Right lobe of liver (tissue), 6 donors: ENCODE measurements at regions not wholly inside any gene's neighbourhood (a gene's known extent, or its start where the extent isn't known, plus 50 kb on each side); places are given as distances from the start of the nearest gene placed in this dataset.

ENCODE experiments used
- ATAC-seq, 4 donors: fragments of 200-7000 bp; cut with Tn5 transposase; one replicate each; pipeline ENCODE4 v1.9.1; 2020; ENCODE audit warnings: mild to moderate bottlenecking in 4 of 4, moderate library complexity in 4 of 4
- DNase-seq, 3 donors: peaks; one replicate each; pipeline ENCODE4 v3.0.0-alpha.2; 2020
- H3K27ac ChIP-seq, 3 donors: fragments of 200-600 bp; one replicate each; pipeline ENCODE4 v1.8.0; 2022
- H3K27me3 ChIP-seq, 2 donors: fragments of 200-600 bp; one replicate each; pipeline ENCODE4 v1.8.0; 2022
- H3K36me3 ChIP-seq, 4 donors: fragments of 200-600 bp; sonication (generic) in 1 of 4; one replicate each; pipeline versions ENCODE4 v1.5.1 to v1.8.0; 2017 to 2022; ENCODE audit warnings: control low read depth in 1 of 4
- H3K4me1 ChIP-seq, 4 donors: fragments of 200-600 bp; sonication (generic) in 1 of 4; one replicate each; pipeline versions ENCODE4 v1.5.1 to v1.8.0; 2017 to 2022; ENCODE audit warnings: control low read depth in 1 of 4
- H3K4me3 ChIP-seq, 3 donors: fragments of 200-600 bp; one replicate each; pipeline ENCODE4 v1.8.0; 2022
- H3K9me3 ChIP-seq, 4 donors: fragments of 200-600 bp; sonication (generic) in 1 of 4; one replicate each; pipeline versions ENCODE4 v1.5.1 to v1.8.0; 2017 to 2022; ENCODE audit warnings: control low read depth in 1 of 4
- POLR2A ChIP-seq: fragments of 450-650 bp; IDR thresholded peaks from one replicate; pipeline ENCODE4 v1.6.1; 2017; ENCODE audit warnings: antibody characterized with exemption, mild to moderate bottlenecking
- WGBS: methylation state at CpG from one replicate; pipeline ENCODE4 v1.1.6; 2018; ENCODE audit warnings: low coverage, low lambda C conversion rate; ENCODE audit not compliant: insufficient coverage; ENCODE audit errors: missing lambda C conversion rate; 5-methylcytosine and 5-hydroxymethylcytosine counted together
- intact Hi-C, 2 donors: fragments of 100-400 bp; cut with DNase I; formaldehyde crosslinking; loops; one replicate each; pipeline versions ENCODE4 v1.11.2 to v1.14.1; 2022
- TF ChIP-seq, protein P1 (sequence below), 4 donors: fragments of 200-600 bp in 3 of 4; fragments of 450-650 bp in 1 of 4; IDR thresholded peaks; one replicate each; pipeline versions ENCODE4 v1.5.1 to v1.8.0; 2016 to 2022; ENCODE audit warnings: antibody characterized with exemption in 4 of 4, mild to moderate bottlenecking in 2 of 4
- donor health status: DM: no; HTN: yes; CAD: no.
- donor health status: DM: no; HTN: no; CAD: no.
- donor health status: DM: no; HTN: no; CAD: no.
- donor health status: DM: no; HTN: yes; CAD: no.
- donor health status: DM: no; HTN: yes; CAD: no.

DNA sequence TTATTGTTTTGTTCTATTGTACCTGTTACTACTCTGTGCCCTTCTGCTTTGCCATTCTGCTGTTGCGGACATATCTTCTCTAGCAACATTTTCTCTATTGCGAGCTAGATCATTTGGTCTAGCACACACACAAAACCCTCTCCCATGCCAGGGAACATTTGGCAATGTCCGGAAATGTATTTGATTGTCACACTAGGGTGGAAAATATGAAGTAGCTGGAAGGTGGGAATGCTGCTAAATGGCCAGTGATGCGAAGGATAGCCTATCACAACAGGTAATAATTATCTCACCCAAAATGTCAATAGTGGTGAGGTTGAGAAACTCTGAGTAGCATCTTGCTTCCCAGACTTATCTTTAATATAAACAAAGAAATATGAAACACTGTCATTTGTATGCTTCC lies 331.9 kb downstream of the HTR1B start:
- ATAC-seq, result no peak
- DNase-seq, result no peak
- H3K4me3 ChIP-seq, result no peak overlapping the region
- no peak overlapping the region for H3K27ac ChIP-seq
- WGBS, result 71% methylated on average over 4 of the region's 4 CpGs
- TF ChIP-seq, protein P1, sequence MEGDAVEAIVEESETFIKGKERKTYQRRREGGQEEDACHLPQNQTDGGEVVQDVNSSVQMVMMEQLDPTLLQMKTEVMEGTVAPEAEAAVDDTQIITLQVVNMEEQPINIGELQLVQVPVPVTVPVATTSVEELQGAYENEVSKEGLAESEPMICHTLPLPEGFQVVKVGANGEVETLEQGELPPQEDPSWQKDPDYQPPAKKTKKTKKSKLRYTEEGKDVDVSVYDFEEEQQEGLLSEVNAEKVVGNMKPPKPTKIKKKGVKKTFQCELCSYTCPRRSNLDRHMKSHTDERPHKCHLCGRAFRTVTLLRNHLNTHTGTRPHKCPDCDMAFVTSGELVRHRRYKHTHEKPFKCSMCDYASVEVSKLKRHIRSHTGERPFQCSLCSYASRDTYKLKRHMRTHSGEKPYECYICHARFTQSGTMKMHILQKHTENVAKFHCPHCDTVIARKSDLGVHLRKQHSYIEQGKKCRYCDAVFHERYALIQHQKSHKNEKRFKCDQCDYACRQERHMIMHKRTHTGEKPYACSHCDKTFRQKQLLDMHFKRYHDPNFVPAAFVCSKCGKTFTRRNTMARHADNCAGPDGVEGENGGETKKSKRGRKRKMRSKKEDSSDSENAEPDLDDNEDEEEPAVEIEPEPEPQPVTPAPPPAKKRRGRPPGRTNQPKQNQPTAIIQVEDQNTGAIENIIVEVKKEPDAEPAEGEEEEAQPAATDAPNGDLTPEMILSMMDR (IDR thresholded peaks at IDR 0.05), result no peak
- TF ChIP-seq POLR2A, result no peak
- intact Hi-C loops, result no loop called here
- no peaks in the 10 kb centered on the region for H3K27me3 ChIP-seq
- no peaks in the 10 kb centered on the region for H3K4me1 ChIP-seq
- no peaks in the 10 kb centered on the region for H3K9me3 ChIP-seq
- no peaks in the 10 kb centered on the region for H3K36me3 ChIP-seq

DNA sequence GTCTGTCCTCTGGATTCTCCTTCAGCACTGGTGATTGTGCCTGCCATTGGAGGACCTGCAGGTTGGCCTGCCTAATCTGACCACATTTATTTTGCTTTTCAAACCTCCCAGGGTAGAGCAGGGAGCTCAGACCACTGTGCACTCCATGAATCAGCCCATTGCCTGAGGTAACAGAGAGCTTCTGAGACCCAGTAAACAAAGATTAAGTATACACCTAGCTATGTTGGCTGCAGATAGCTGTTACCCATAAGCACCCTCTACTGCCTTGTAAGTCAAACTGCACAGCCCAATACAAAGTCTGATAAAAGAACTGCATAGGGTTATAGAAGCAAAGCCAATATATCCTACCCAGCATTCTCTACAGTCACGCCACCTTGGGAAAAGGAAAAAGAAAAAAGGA lies 338.7 kb downstream of the HTR1B start:
- peak; percentile 78 to 94 (median 92) for ATAC-seq
- intact Hi-C loops, result no loop called here
- no peaks in the 10 kb centered on the region for H3K4me1 ChIP-seq
- H3K36me3 ChIP-seq, result no peaks in the 10 kb centered on the region
- no peaks in the 10 kb centered on the region for H3K27me3 ChIP-seq
- no peaks in the 10 kb centered on the region for H3K9me3 ChIP-seq
- H3K27ac ChIP-seq, result no peak overlapping the region
- no peak for TF ChIP-seq POLR2A
- TF ChIP-seq, protein P1 (IDR thresholded peaks at IDR 0.05), result peak; percentile 28 to 51 (median 41)
- no peak for DNase-seq
- 75% methylated on average over 1 of the region's 1 CpG for WGBS
- H3K4me3 ChIP-seq, result no peak overlapping the region

DNA sequence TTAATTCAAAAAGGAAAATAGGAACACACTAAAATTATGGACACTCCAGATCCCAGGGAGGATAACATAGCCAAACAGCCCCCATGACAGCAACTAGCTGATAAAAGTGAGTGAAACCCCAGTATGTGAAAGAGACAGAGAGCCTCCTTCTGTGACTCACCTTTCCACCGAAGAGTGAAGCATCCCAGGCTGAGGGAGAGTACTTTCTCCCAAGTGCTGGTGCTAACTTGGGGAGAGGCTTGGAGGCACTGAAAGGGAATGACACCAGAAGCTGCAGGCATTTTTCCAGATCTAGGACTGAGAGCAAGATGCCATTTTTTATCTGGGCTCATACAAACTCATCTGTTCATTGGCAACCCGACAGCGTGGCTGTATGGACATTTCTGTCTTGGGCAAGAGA lies 339.8 kb downstream of the HTR1B start:
- no peaks in the 10 kb centered on the region for H3K36me3 ChIP-seq
- no peaks in the 10 kb centered on the region for H3K9me3 ChIP-seq
- ATAC-seq (no peak), DNase-seq (no peak)
- intact Hi-C loops, result no loop called here
- H3K4me3 ChIP-seq, result no peak overlapping the region
- no peaks in the 10 kb centered on the region for H3K27me3 ChIP-seq
- TF ChIP-seq POLR2A, result no peak
- TF ChIP-seq, protein P1 (IDR thresholded peaks at IDR 0.05), result no peak
- 73% methylated on average over 2 of the region's 3 CpGs for WGBS
- H3K4me1 ChIP-seq, result no peaks in the 10 kb centered on the region
- H3K27ac ChIP-seq, result no peak overlapping the region

DNA sequence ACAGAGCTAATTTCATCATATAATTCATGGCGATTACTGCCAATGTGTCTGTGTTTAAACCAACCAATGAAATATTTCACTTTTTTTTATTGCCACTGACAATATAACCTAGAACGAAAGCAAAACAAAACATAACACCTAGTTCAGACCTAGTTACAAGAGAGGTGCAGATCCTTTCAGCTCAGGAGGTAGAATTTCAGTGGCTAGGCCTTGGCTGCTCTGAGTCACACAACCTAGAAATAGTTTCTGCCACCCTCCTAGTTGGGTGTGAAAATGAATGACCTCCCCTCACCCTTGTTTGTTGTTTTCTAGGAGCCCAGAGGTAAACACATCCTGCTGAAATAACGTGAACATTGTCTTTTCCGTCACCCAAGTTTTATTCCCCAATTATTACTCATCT lies 356.3 kb downstream of the HTR1B start:
- no peak overlapping the region for H3K4me3 ChIP-seq
- intact Hi-C loops, result no loop called here
- H3K27ac ChIP-seq, result no peak overlapping the region
- no peaks in the 10 kb centered on the region for H3K27me3 ChIP-seq
- no peaks in the 10 kb centered on the region for H3K4me1 ChIP-seq
- H3K36me3 ChIP-seq, result no peaks in the 10 kb centered on the region
- no peak for TF ChIP-seq POLR2A
- TF ChIP-seq, protein P1 (IDR thresholded peaks at IDR 0.05), result no peak
- DNase-seq, result no peak
- H3K9me3 ChIP-seq, result no peaks in the 10 kb centered on the region
- no peak for ATAC-seq
- 62% methylated on average over 4 of the region's 4 CpGs for WGBS

DNA sequence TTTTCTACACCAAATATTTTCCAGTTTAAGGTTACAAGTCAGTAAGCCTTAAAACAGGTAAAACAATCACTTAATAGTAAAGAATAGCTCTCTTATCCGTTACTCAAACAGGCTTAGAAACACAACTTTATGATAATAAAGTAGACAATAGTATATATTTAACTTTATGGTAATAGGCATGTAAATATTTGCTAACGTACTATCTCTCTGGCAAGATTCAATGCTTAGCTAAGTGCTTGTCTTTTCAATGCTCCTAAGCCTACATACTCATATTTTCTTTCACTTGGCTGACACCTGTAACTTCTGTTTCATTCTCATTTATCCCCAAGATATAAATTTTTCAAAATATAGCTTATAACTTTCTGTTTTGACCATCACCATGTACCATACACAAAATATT lies 358.2 kb downstream of the HTR1B start:
- Histone ChIP-seq H3K36me3 (no peaks in the 10 kb centered on the region), H3K4me1 (no peaks in the 10 kb centered on the region), H3K4me3 (no peak overlapping the region), H3K27me3 (no peaks in the 10 kb centered on the region), H3K9me3 (no peaks in the 10 kb centered on the region), H3K27ac (no peak overlapping the region)
- TF ChIP-seq POLR2A, result no peak
- TF ChIP-seq, protein P1 (IDR thresholded peaks at IDR 0.05), result no peak
- DNase-seq, result no peak
- no peak for ATAC-seq
- 40% methylated on average over 2 of the region's 2 CpGs for WGBS
- intact Hi-C loops, result no loop called here
